Vagina (tissue), 2 donors: ENCODE measurements at regions not wholly inside any gene's neighbourhood (a gene's known extent, or its start where the extent isn't known, plus 50 kb on each side); places are given as distances from the start of the nearest gene placed in this dataset.

Source experiments
- POLR2A ChIP-seq, 2 donors: fragments of 450-650 bp; IDR thresholded peaks; one replicate each; pipeline ENCODE4 v1.6.1; 2017; ENCODE audit warnings: antibody characterized with exemption in 2 of 2, mild to moderate bottlenecking in 2 of 2, moderate library complexity in 2 of 2
- POLR2AphosphoS5 ChIP-seq, 2 donors: sonication (generic); formaldehyde crosslinking; IDR thresholded peaks; one replicate each; pipeline ENCODE4 v1.9.0; 2017; ENCODE audit warnings: antibody characterized with exemption in 2 of 2, mild to moderate bottlenecking in 2 of 2, low read depth in 1 of 2; ENCODE audit not compliant: insufficient read depth in 1 of 2
- TF ChIP-seq, protein P1 (sequence below), 3 experiments: fragments of 450-650 bp in 2 of 3; fragments of 200-600 bp in 1 of 3; sonication (generic) in 1 of 3; IDR thresholded peaks; one replicate each; pipeline ENCODE4 v1.5.1; 2017 to 2019; ENCODE audit warnings: antibody characterized with exemption in 3 of 3, mild to moderate bottlenecking in 2 of 3, moderate library complexity in 2 of 3

DNA sequence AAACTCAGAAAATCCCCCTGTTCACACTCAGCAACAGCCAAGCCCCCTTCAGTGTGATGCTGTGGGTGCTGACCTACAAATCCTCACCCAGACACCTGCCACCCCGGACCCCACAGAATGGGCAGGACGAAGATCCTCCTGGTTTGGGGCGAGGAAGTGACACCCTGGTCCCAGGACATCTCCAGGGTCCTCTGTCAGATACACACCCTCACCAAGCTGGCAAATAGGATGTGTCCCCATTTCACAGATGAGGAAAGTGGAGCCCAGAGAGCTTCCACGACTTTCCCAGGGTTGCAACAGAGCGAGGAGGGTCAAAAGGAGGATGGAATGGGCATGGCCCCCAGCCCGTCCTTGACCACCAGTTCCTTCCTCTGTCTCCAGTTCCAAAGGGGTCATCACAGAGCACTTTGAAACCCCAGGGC lies 92.0 kb upstream of the AFDN start:
- TF ChIP-seq, protein P1, sequence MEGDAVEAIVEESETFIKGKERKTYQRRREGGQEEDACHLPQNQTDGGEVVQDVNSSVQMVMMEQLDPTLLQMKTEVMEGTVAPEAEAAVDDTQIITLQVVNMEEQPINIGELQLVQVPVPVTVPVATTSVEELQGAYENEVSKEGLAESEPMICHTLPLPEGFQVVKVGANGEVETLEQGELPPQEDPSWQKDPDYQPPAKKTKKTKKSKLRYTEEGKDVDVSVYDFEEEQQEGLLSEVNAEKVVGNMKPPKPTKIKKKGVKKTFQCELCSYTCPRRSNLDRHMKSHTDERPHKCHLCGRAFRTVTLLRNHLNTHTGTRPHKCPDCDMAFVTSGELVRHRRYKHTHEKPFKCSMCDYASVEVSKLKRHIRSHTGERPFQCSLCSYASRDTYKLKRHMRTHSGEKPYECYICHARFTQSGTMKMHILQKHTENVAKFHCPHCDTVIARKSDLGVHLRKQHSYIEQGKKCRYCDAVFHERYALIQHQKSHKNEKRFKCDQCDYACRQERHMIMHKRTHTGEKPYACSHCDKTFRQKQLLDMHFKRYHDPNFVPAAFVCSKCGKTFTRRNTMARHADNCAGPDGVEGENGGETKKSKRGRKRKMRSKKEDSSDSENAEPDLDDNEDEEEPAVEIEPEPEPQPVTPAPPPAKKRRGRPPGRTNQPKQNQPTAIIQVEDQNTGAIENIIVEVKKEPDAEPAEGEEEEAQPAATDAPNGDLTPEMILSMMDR (IDR thresholded peaks at IDR 0.05): no peak
- no peak for TF ChIP-seq POLR2AphosphoS5 (IDR thresholded peaks at IDR 0.05; ENCODE audit: insufficient read depth in 1 of 2, low read depth in 1 of 2)
- no peak for TF ChIP-seq POLR2A (IDR thresholded peaks at IDR 0.05)
